ENCODE measurements at regions not wholly inside any gene's neighbourhood (a gene's known extent, or its start where the extent isn't known, plus 50 kb on each side); places are given as distances from the start of the nearest gene placed in this dataset.

DNA sequence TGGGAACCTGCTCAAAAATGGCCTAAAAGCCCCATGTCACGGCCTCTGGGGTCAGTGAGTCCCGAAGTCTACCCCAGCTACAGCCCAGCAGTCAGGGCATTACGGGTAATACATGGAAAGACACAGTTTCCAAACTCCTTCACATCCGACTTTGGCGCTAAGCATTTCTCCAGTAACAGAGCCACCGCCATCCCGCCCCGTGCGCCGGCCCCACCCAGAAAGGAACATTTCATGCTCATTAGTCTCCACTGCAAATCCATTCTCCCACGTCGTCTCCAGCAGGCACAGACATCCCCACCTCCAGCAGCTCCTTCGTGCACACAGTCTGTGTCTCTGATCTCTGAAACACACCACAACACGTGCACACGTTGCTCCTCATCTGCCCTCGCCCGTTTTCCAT, 509.2 kb upstream of the ID2 start:
- no peak for TF ChIP-seq ARNT (IDR thresholded peaks at IDR 0.05)
- TF ChIP-seq, protein P1, sequence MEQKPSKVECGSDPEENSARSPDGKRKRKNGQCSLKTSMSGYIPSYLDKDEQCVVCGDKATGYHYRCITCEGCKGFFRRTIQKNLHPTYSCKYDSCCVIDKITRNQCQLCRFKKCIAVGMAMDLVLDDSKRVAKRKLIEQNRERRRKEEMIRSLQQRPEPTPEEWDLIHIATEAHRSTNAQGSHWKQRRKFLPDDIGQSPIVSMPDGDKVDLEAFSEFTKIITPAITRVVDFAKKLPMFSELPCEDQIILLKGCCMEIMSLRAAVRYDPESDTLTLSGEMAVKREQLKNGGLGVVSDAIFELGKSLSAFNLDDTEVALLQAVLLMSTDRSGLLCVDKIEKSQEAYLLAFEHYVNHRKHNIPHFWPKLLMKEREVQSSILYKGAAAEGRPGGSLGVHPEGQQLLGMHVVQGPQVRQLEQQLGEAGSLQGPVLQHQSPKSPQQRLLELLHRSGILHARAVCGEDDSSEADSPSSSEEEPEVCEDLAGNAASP (IDR thresholded peaks at IDR 0.05) = no peak
- no peak for TF ChIP-seq POLR2A (conservative IDR thresholded peaks at IDR 0.05)
- TF ChIP-seq, protein P2, sequence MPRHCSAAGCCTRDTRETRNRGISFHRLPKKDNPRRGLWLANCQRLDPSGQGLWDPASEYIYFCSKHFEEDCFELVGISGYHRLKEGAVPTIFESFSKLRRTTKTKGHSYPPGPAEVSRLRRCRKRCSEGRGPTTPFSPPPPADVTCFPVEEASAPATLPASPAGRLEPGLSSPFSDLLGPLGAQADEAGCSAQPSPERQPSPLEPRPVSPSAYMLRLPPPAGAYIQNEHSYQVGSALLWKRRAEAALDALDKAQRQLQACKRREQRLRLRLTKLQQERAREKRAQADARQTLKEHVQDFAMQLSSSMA (CRISPR knock-in tag; IDR thresholded peaks at IDR 0.05) = no peak
- TF ChIP-seq RBM22 (IDR thresholded peaks at IDR 0.05; ENCODE audit: low read depth, low read length, poor library complexity, severe bottlenecking) = no peak
- TF ChIP-seq, protein P3, sequence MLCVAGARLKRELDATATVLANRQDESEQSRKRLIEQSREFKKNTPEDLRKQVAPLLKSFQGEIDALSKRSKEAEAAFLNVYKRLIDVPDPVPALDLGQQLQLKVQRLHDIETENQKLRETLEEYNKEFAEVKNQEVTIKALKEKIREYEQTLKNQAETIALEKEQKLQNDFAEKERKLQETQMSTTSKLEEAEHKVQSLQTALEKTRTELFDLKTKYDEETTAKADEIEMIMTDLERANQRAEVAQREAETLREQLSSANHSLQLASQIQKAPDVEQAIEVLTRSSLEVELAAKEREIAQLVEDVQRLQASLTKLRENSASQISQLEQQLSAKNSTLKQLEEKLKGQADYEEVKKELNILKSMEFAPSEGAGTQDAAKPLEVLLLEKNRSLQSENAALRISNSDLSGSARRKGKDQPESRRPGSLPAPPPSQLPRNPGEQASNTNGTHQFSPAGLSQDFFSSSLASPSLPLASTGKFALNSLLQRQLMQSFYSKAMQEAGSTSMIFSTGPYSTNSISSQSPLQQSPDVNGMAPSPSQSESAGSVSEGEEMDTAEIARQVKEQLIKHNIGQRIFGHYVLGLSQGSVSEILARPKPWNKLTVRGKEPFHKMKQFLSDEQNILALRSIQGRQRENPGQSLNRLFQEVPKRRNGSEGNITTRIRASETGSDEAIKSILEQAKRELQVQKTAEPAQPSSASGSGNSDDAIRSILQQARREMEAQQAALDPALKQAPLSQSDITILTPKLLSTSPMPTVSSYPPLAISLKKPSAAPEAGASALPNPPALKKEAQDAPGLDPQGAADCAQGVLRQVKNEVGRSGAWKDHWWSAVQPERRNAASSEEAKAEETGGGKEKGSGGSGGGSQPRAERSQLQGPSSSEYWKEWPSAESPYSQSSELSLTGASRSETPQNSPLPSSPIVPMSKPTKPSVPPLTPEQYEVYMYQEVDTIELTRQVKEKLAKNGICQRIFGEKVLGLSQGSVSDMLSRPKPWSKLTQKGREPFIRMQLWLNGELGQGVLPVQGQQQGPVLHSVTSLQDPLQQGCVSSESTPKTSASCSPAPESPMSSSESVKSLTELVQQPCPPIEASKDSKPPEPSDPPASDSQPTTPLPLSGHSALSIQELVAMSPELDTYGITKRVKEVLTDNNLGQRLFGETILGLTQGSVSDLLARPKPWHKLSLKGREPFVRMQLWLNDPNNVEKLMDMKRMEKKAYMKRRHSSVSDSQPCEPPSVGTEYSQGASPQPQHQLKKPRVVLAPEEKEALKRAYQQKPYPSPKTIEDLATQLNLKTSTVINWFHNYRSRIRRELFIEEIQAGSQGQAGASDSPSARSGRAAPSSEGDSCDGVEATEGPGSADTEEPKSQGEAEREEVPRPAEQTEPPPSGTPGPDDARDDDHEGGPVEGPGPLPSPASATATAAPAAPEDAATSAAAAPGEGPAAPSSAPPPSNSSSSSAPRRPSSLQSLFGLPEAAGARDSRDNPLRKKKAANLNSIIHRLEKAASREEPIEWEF (CRISPR knock-in tag; IDR thresholded peaks at IDR 0.05) = no peak
- TF ChIP-seq ZNF224 (CRISPR knock-in tag; IDR thresholded peaks at IDR 0.05) = no peak
- no peak for TF ChIP-seq ELF1 (tag; IDR thresholded peaks at IDR 0.05)
- no peak for TF ChIP-seq SLC30A9 (CRISPR knock-in tag; IDR thresholded peaks at IDR 0.05)
- no peak for TF ChIP-seq TAF7 (tag; IDR thresholded peaks at IDR 0.05)
- TF ChIP-seq DDX20 (tag; IDR thresholded peaks at IDR 0.05; ENCODE audit: low read depth) = no peak
- TF ChIP-seq GABPB2 (CRISPR knock-in tag; conservative IDR thresholded peaks at IDR 0.05) = no peak
- TF ChIP-seq, protein P4, sequence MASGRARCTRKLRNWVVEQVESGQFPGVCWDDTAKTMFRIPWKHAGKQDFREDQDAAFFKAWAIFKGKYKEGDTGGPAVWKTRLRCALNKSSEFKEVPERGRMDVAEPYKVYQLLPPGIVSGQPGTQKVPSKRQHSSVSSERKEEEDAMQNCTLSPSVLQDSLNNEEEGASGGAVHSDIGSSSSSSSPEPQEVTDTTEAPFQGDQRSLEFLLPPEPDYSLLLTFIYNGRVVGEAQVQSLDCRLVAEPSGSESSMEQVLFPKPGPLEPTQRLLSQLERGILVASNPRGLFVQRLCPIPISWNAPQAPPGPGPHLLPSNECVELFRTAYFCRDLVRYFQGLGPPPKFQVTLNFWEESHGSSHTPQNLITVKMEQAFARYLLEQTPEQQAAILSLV (tag; IDR thresholded peaks at IDR 0.05) = no peak
- TF ChIP-seq SMARCB1 (IDR thresholded peaks at IDR 0.05; ENCODE audit: insufficient read length, low read depth) = no peak
- no peak for TF ChIP-seq NFE2L1 (tag; IDR thresholded peaks at IDR 0.05; ENCODE audit: borderline replicate concordance, low read depth)
- intact Hi-C loops (cut with micrococcal nuclease) = no loop called here
- no peak for ATAC-seq
- H3K9me3 ChIP-seq (replicated peaks; ENCODE audit: control insufficient read depth, insufficient read depth, low read depth, low read length) = no peaks in the 10 kb centered on the region
- peaks cover 0 to 13% of the 10 kb centered on the region in 2 experiments; a peak in 2 of 5 replicates for H3K27me3 ChIP-seq (ENCODE audit: control insufficient read depth in 2 of 2, insufficient read depth in 2 of 2, low read length in 2 of 2)
- H2AFZ ChIP-seq (ENCODE audit: low read depth, low read length) = 0 out of 2 replicates have a peak overlapping the region, but pooled peaks have one; percentile 51
- no peak overlapping the region for H3K27ac ChIP-seq (ENCODE audit: extremely low read depth, low read depth, low read length)
- in situ Hi-C loops (cut with MboI) = no loop called here
- ChIA-PET CTCF (ENCODE audit: low intra/inter-chr PET ratio) (no interaction called here), POLR2A (no interaction called here)
- FAIRE-seq = no peak
- 2% methylated on average over 12 of the region's 17 CpGs for WGBS (ENCODE audit: insufficient coverage, low coverage, missing lambda C conversion rate)
- no peak for DNase-seq (ENCODE audit: extremely low read depth in 1 of 4, low spot score in 3 of 4)
- H4K20me1 ChIP-seq (replicated peaks; ENCODE audit: control insufficient read depth, insufficient read depth, low read length) = no peaks in the 10 kb centered on the region; the same call in 1 of the 2 replicates
- H3K36me3 ChIP-seq (ENCODE audit: control insufficient read depth, insufficient read depth, low read length) = no peaks in the 10 kb centered on the region
- H3K79me2 ChIP-seq (ENCODE audit: control insufficient read depth, insufficient read depth, low read length) = no peaks in the 10 kb centered on the region
- H3K9me1 ChIP-seq (ENCODE audit: control insufficient read depth, insufficient read depth, low read length) = no peaks in the 10 kb centered on the region
- H3K4me3 ChIP-seq = no peak overlapping the region
- BruUV-seq (replicated peaks) = no TSS peak
- H3K4me1 ChIP-seq (replicated peaks in 1 of 2; ENCODE audit: control insufficient read depth in 2 of 2, insufficient read depth in 2 of 2, low read length in 2 of 2) = no peaks in the 10 kb centered on the region
- no peak overlapping the region for H3K9ac ChIP-seq (ENCODE audit: insufficient read depth in 1 of 2, low read depth in 2 of 2, low read length in 2 of 2)
- H3K4me2 ChIP-seq (ENCODE audit: insufficient read depth, low read length) = no peak overlapping the region

All from K562 (cell line).